ENCODE measurements at regions not wholly inside any gene's neighbourhood (a gene's known extent, or its start where the extent isn't known, plus 50 kb on each side); places are given as distances from the start of the nearest gene placed in this dataset.

DNA sequence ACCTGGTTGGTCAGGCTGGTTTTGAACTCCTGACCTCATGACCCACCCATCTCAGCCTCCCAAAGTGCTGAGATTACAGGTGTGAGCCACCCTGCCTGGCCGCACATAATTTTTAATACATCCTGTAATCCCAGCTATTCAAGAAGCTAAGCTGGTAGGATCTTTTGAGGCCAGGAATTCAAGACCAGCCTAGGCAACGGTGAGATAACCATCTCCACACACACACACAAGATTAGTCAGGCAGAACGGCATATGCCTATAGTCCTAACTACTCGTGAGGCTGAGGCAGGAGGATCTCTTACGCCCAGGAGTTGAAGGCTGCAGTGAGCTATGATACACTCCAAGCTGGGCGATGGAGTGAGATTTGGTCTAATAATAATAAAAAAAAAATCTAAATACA lies 212.4 kb upstream of the NEIL3 start:
- TF ChIP-seq, protein P1, sequence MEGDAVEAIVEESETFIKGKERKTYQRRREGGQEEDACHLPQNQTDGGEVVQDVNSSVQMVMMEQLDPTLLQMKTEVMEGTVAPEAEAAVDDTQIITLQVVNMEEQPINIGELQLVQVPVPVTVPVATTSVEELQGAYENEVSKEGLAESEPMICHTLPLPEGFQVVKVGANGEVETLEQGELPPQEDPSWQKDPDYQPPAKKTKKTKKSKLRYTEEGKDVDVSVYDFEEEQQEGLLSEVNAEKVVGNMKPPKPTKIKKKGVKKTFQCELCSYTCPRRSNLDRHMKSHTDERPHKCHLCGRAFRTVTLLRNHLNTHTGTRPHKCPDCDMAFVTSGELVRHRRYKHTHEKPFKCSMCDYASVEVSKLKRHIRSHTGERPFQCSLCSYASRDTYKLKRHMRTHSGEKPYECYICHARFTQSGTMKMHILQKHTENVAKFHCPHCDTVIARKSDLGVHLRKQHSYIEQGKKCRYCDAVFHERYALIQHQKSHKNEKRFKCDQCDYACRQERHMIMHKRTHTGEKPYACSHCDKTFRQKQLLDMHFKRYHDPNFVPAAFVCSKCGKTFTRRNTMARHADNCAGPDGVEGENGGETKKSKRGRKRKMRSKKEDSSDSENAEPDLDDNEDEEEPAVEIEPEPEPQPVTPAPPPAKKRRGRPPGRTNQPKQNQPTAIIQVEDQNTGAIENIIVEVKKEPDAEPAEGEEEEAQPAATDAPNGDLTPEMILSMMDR (IDR thresholded peaks at IDR 0.05; ENCODE audit: low read depth, low read length, poor library complexity, severe bottlenecking), result no peak
- TF ChIP-seq EZH2phosphoT487 (IDR thresholded peaks at IDR 0.05; ENCODE audit: borderline replicate concordance, low read length), result no peak
